ENCODE measurements at regions not wholly inside any gene's neighbourhood (a gene's known extent, or its start where the extent isn't known, plus 50 kb on each side); places are given as distances from the start of the nearest gene placed in this dataset.
"Not testable (repeated sequence)": the region's sequence is repeated elsewhere in the genome, so short reads cannot be mapped to it uniquely, and the experiment has no call there.

- H3K4me1 ChIP-seq (ENCODE audit: insufficient read depth, low read length): no peaks in the 10 kb centered on the region
These were observed 70.4 kb upstream of the SMURF2 start for GRCh38 chr17:64732336-64733006.

GRCh38 chr17:64730023-64730422 lies 67.9 kb upstream of the SMURF2 start:
- H3K4me1 ChIP-seq (ENCODE audit: insufficient read depth, low read length); H3K4me3 ChIP-seq (ENCODE audit: low read length); H3K36me3 ChIP-seq (ENCODE audit: insufficient read depth, low read depth, low read length); H3K9me3 ChIP-seq (ENCODE audit: insufficient read depth, low read depth, low read length); H3K27ac ChIP-seq (ENCODE audit: low read length); H3K27me3 ChIP-seq (ENCODE audit: insufficient read depth, low read length); H3K9ac ChIP-seq (ENCODE audit: low read depth, low read length): not testable (repeated sequence)

More at GRCh38 chr17:64732336-64733006, 70.4 kb upstream of the SMURF2 start:
- Histone ChIP-seq H3K36me3 (ENCODE audit: insufficient read depth, low read depth, low read length) (no peaks in the 10 kb centered on the region), H3K4me3 (ENCODE audit: low read length) (no peak overlapping the region), H3K27me3 (ENCODE audit: insufficient read depth, low read length) (no peaks in the 10 kb centered on the region), H3K9ac (ENCODE audit: low read depth, low read length) (no peak overlapping the region), H3K9me3 (ENCODE audit: insufficient read depth, low read depth, low read length) (no peaks in the 10 kb centered on the region), H3K27ac (ENCODE audit: low read length) (no peak overlapping the region)

GRCh38 chr17:64729201-64729600 lies 67.1 kb upstream of the SMURF2 start:
- no peak overlapping the region for H3K4me3 ChIP-seq (ENCODE audit: low read length)
- H3K27ac ChIP-seq (ENCODE audit: low read length): no peak overlapping the region
- no peak overlapping the region for H3K9ac ChIP-seq (ENCODE audit: low read depth, low read length)
- H3K9me3 ChIP-seq (ENCODE audit: insufficient read depth, low read depth, low read length): no peaks in the 10 kb centered on the region
- H3K27me3 ChIP-seq (ENCODE audit: insufficient read depth, low read length): no peaks in the 10 kb centered on the region
- H3K36me3 ChIP-seq (ENCODE audit: insufficient read depth, low read depth, low read length): no peaks in the 10 kb centered on the region
- no peaks in the 10 kb centered on the region for H3K4me1 ChIP-seq (ENCODE audit: insufficient read depth, low read length)

GRCh38 chr17:64728041-64728695 lies 66.1 kb upstream of the SMURF2 start:
- Histone ChIP-seq H3K9me3 (ENCODE audit: insufficient read depth, low read depth, low read length) (no peaks in the 10 kb centered on the region), H3K36me3 (ENCODE audit: insufficient read depth, low read depth, low read length) (no peaks in the 10 kb centered on the region), H3K27me3 (ENCODE audit: insufficient read depth, low read length) (no peaks in the 10 kb centered on the region), H3K4me1 (ENCODE audit: insufficient read depth, low read length) (no peaks in the 10 kb centered on the region), H3K4me3 (ENCODE audit: low read length) (no peak overlapping the region), H3K9ac (ENCODE audit: low read depth, low read length) (no peak overlapping the region), H3K27ac (ENCODE audit: low read length) (no peak overlapping the region)

DNA sequence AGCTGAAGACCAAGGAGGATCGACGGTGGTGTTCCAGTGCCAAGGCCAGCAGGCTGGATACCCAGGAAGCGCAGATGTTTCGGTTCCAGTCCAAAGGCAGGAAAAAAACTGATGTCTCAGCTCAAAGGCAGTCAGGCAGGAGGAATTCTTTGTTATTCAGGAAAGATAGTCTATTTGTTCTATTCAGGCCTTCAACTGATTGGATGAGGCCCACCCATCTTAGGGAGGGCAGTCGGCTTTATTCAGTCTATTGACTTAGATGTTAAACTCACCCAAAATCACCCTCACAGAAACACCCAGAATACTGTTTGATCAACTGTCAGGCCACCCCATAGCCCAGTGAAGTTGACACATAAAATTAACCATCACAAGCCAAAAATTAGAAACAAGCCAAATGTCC lies 63.9 kb upstream of the SMURF2 start:
- not testable (repeated sequence) for H3K9me3 ChIP-seq (ENCODE audit: insufficient read depth, low read depth, low read length); H3K4me3 ChIP-seq (ENCODE audit: low read length); H3K36me3 ChIP-seq (ENCODE audit: insufficient read depth, low read depth, low read length); H3K9ac ChIP-seq (ENCODE audit: low read depth, low read length); H3K27me3 ChIP-seq (ENCODE audit: insufficient read depth, low read length); H3K4me1 ChIP-seq (ENCODE audit: insufficient read depth, low read length); H3K27ac ChIP-seq (ENCODE audit: low read length)

- not testable (repeated sequence) for H3K27ac ChIP-seq (ENCODE audit: low read length); H3K4me1 ChIP-seq (ENCODE audit: insufficient read depth, low read length); H3K27me3 ChIP-seq (ENCODE audit: insufficient read depth, low read length); H3K9ac ChIP-seq (ENCODE audit: low read depth, low read length); H3K36me3 ChIP-seq (ENCODE audit: insufficient read depth, low read depth, low read length); H3K9me3 ChIP-seq (ENCODE audit: insufficient read depth, low read depth, low read length); H3K4me3 ChIP-seq (ENCODE audit: low read length)
These were observed 62.1 kb upstream of the SMURF2 start for GRCh38 chr17:64724246-64724645.

GRCh38 chr17:64723781-64724180 lies 61.7 kb upstream of the SMURF2 start:
- Histone ChIP-seq H3K36me3 (ENCODE audit: insufficient read depth, low read depth, low read length) (no peaks in the 10 kb centered on the region), H3K27me3 (ENCODE audit: insufficient read depth, low read length) (no peaks in the 10 kb centered on the region), H3K9ac (ENCODE audit: low read depth, low read length) (no peak overlapping the region), H3K27ac (ENCODE audit: low read length) (no peak overlapping the region), H3K9me3 (ENCODE audit: insufficient read depth, low read depth, low read length) (no peaks in the 10 kb centered on the region), H3K4me3 (ENCODE audit: low read length) (no peak overlapping the region), H3K4me1 (ENCODE audit: insufficient read depth, low read length) (no peaks in the 10 kb centered on the region)

GRCh38 chr17:64721556-64721955 lies 59.4 kb upstream of the SMURF2 start:
- H3K4me3 ChIP-seq (ENCODE audit: low read length); H3K4me1 ChIP-seq (ENCODE audit: insufficient read depth, low read length); H3K9me3 ChIP-seq (ENCODE audit: insufficient read depth, low read depth, low read length); H3K27me3 ChIP-seq (ENCODE audit: insufficient read depth, low read length); H3K27ac ChIP-seq (ENCODE audit: low read length); H3K9ac ChIP-seq (ENCODE audit: low read depth, low read length); H3K36me3 ChIP-seq (ENCODE audit: insufficient read depth, low read depth, low read length): not testable (repeated sequence)

DNA sequence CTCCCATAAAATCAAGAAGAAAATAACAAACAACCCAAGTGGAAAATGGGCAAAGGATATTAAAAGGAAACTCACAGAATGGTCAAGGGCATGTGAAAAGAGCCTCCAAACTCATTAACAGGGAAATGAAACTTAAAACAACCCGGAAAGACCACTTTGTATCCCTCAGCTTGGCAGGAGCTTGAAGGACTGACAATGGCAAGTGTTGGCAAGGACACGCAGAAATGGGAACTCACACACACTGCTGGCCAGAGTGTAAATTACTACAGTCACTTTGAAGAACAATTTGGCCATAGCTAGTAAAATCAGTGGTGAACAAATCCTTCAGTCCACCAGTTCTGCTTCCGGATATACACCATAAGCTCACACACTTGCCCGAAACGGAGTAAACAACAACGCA lies 58.1 kb upstream of the SMURF2 start:
- H3K27ac ChIP-seq (ENCODE audit: low read length); H3K9ac ChIP-seq (ENCODE audit: low read depth, low read length); H3K9me3 ChIP-seq (ENCODE audit: insufficient read depth, low read depth, low read length); H3K36me3 ChIP-seq (ENCODE audit: insufficient read depth, low read depth, low read length); H3K27me3 ChIP-seq (ENCODE audit: insufficient read depth, low read length); H3K4me3 ChIP-seq (ENCODE audit: low read length); H3K4me1 ChIP-seq (ENCODE audit: insufficient read depth, low read length): not testable (repeated sequence)

- not testable (repeated sequence) for H3K9ac ChIP-seq (ENCODE audit: low read depth, low read length); H3K27ac ChIP-seq (ENCODE audit: low read length); H3K27me3 ChIP-seq (ENCODE audit: insufficient read depth, low read length); H3K4me3 ChIP-seq (ENCODE audit: low read length); H3K4me1 ChIP-seq (ENCODE audit: insufficient read depth, low read length); H3K9me3 ChIP-seq (ENCODE audit: insufficient read depth, low read depth, low read length); H3K36me3 ChIP-seq (ENCODE audit: insufficient read depth, low read depth, low read length)
These were observed 57.4 kb upstream of the SMURF2 start for GRCh38 chr17:64719517-64719916.

GRCh38 chr17:64718816-64719215 lies 56.7 kb upstream of the SMURF2 start:
- H3K27me3 ChIP-seq (ENCODE audit: insufficient read depth, low read length); H3K27ac ChIP-seq (ENCODE audit: low read length); H3K36me3 ChIP-seq (ENCODE audit: insufficient read depth, low read depth, low read length); H3K9me3 ChIP-seq (ENCODE audit: insufficient read depth, low read depth, low read length); H3K4me1 ChIP-seq (ENCODE audit: insufficient read depth, low read length); H3K4me3 ChIP-seq (ENCODE audit: low read length); H3K9ac ChIP-seq (ENCODE audit: low read depth, low read length): not testable (repeated sequence)

DNA sequence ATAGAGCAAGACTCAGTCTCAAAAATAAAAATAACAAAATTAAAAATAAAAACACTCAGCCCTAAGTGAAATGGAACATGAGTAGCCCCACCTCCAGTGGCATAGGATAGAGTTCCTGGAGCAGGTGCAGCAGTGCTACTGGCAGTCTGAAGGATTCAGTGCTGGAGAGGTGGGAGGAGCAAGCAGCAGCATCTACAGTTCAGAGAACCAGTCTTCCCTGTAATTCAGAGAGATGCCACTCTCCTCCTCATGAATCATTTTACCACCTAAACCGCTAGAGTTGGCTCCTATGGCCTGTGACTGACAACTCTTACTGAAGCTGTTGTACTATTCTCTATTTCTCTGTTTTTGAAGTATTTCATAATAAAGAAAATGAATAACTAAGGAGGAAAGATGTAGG lies 56.0 kb upstream of the SMURF2 start:
- Histone ChIP-seq H3K4me3 (ENCODE audit: low read length) (no peak overlapping the region), H3K9ac (ENCODE audit: low read depth, low read length) (no peak overlapping the region), H3K36me3 (ENCODE audit: insufficient read depth, low read depth, low read length) (no peaks in the 10 kb centered on the region), H3K4me1 (ENCODE audit: insufficient read depth, low read length) (no peaks in the 10 kb centered on the region), H3K27me3 (ENCODE audit: insufficient read depth, low read length) (no peaks in the 10 kb centered on the region), H3K27ac (ENCODE audit: low read length) (no peak overlapping the region), H3K9me3 (ENCODE audit: insufficient read depth, low read depth, low read length) (no peaks in the 10 kb centered on the region; the same call in 1 of the 2 replicates)
